ENCODE measurements at regions not wholly inside any gene's neighbourhood (a gene's known extent, or its start where the extent isn't known, plus 50 kb on each side); places are given as distances from the start of the nearest gene placed in this dataset.

GRCh38 chr6:165745492-165745891, 82.5 kb upstream of the PDE10A start:
- no peak overlapping the region for H2AFZ ChIP-seq (ENCODE audit: low read length)
- BruUV-seq (replicated peaks) = no TSS peak
- intact Hi-C loops (cut with micrococcal nuclease; ENCODE audit: unreplicated experiment) = no loop called here
- FAIRE-seq (peak; percentile 4), ATAC-seq (no peak), DNase-seq (ENCODE audit: low spot score) (no peak)
- in situ Hi-C loops (cut with HindIII; ENCODE audit: extremely low pct_ligation_motif_present, low pct_unique_long_range_greater_than_20kb) = no loop called here
- H3K79me2 ChIP-seq (ENCODE audit: insufficient read depth, low read length) = no peaks in the 10 kb centered on the region
- no peak overlapping the region for H3K9ac ChIP-seq (ENCODE audit: insufficient read depth, low read depth, low read length)
- H3K4me3 ChIP-seq (replicated peaks in 1 of 3; ENCODE audit: insufficient read depth in 1 of 3, low read depth in 2 of 3, low read length in 3 of 3) = no peak overlapping the region
- TF ChIP-seq PAX8 (CRISPR knock-in tag; IDR thresholded peaks at IDR 0.05; ENCODE audit: borderline replicate concordance) = no peak
- no peak for TF ChIP-seq FIP1L1 (IDR thresholded peaks at IDR 0.05; ENCODE audit: borderline replicate concordance, insufficient read depth, low read depth, low read length)
- no peak for TF ChIP-seq ZNF562 (CRISPR knock-in tag; IDR thresholded peaks at IDR 0.05; ENCODE audit: borderline replicate concordance)
- TF ChIP-seq, protein P1, sequence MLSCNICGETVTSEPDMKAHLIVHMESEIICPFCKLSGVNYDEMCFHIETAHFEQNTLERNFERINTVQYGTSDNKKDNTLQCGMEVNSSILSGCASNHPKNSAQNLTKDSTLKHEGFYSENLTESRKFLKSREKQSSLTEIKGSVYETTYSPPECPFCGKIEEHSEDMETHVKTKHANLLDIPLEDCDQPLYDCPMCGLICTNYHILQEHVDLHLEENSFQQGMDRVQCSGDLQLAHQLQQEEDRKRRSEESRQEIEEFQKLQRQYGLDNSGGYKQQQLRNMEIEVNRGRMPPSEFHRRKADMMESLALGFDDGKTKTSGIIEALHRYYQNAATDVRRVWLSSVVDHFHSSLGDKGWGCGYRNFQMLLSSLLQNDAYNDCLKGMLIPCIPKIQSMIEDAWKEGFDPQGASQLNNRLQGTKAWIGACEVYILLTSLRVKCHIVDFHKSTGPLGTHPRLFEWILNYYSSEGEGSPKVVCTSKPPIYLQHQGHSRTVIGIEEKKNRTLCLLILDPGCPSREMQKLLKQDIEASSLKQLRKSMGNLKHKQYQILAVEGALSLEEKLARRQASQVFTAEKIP (CRISPR knock-in tag; IDR thresholded peaks at IDR 0.05; ENCODE audit: borderline replicate concordance) = no peak
- TF ChIP-seq DRAP1 (CRISPR knock-in tag; IDR thresholded peaks at IDR 0.05) = no peak
- no peak for TF ChIP-seq ZBTB25 (CRISPR knock-in tag; IDR thresholded peaks at IDR 0.05)
- no peaks in the 10 kb centered on the region for H3K36me3 ChIP-seq (replicated peaks in 1 of 2; ENCODE audit: control insufficient read depth in 1 of 2, insufficient read depth in 2 of 2, low read length in 2 of 2)
- H3K27me3 ChIP-seq (ENCODE audit: control insufficient read depth in 1 of 2, insufficient read depth in 2 of 2, low read length in 2 of 2) = peaks cover 0 to 6% of the 10 kb centered on the region in 2 experiments; a peak in 2 of 5 replicates
- no peak overlapping the region for H3K4me2 ChIP-seq (ENCODE audit: low read depth, low read length)
- WGBS (ENCODE audit: low lambda C conversion rate) = 1% methylated on average over 3 of the region's 3 CpGs
- ChIA-PET CTCF (ENCODE audit: low intra/inter-chr PET ratio, low total read pairs) (no interaction called here), POLR2A (no interaction called here)
- no peaks in the 10 kb centered on the region for H4K20me1 ChIP-seq (ENCODE audit: insufficient read depth, low read length)
- H3K9me3 ChIP-seq (ENCODE audit: low read length) = peaks cover 4% of the 10 kb centered on the region
- no peak overlapping the region for H3K27ac ChIP-seq (ENCODE audit: extremely low read length, insufficient read depth, low read length)
- H3K4me1 ChIP-seq (ENCODE audit: insufficient read depth, low read length) = no peaks in the 10 kb centered on the region
